D341Med (cell line): ENCODE measurements at regions not wholly inside any gene's neighbourhood (a gene's known extent, or its start where the extent isn't known, plus 50 kb on each side); places are given as distances from the start of the nearest gene placed in this dataset.
"Not testable (repeated sequence)": the region's sequence is repeated elsewhere in the genome, so short reads cannot be mapped to it uniquely, and the experiment has no call there.

Source experiments
- DNase-seq: peaks from one replicate; pipeline ENCODE4 v3.0.0; 2012; ENCODE audit warnings: low spot score

GRCh38 chr9:62798884-62799850 is 1609.3 kb downstream of the SPATA31A7 start:
- not testable (repeated sequence) for DNase-seq

DNA sequence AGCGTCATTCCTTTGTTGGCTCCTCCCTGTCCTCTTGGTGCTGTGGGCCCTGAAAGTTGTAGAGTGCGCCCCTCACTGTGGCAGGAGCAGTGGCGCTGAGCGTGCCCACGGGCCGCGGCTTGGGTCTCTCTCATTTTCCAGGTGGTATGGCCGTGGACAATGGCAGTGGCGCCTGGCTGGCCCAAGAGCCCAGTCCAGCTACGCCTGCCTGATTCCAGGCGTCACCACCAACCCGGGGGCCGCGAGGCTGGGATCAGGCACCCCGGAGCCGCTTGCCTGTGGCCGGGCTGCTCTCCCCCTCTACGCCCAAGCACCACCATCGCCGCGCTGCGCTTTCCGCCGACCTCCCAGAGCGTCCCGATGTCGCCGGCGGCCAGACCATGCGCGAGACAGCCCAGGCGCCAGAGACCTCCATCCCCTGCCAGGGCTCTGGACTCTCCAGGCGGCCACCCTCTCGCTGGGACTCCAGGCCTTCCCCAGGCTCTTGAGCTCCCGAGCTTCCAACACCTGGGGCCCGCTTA is 1610.1 kb downstream of the SPATA31A7 start:
- not testable (repeated sequence) for DNase-seq

GRCh38 chr9:62800451-62801371 is 1610.9 kb downstream of the SPATA31A7 start:
- not testable (repeated sequence) for DNase-seq

DNA sequence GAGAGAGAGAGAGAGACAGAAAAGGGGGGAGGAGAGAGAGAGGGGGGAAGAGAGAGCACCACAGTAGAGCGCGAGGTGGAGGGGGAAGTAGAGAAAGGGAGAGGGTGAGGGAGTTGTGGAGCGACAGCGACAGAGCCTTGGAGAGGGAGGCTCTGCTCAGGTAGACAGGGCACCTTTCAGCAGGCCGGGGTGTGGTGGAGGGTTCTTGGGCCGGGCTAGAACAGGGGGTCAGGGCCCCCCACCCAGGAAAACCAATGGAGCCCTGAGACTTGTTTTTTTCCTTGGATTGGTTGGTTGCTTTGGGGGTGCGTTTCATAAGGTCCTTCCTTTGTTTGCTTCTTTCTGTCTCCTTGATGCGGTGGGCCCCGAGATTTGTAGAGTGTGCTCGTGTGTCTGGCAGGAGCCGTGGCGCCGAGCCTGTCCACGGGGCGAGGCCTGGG is 1611.6 kb downstream of the SPATA31A7 start:
- not testable (repeated sequence) for DNase-seq

- DNase-seq = not testable (repeated sequence)
Measured at GRCh38 chr9:62801961-62802718, 1612.3 kb downstream of the SPATA31A7 start.

- DNase-seq = not testable (repeated sequence)
Measured at GRCh38 chr9:62802719-62803079, 1612.9 kb downstream of the SPATA31A7 start.

DNA sequence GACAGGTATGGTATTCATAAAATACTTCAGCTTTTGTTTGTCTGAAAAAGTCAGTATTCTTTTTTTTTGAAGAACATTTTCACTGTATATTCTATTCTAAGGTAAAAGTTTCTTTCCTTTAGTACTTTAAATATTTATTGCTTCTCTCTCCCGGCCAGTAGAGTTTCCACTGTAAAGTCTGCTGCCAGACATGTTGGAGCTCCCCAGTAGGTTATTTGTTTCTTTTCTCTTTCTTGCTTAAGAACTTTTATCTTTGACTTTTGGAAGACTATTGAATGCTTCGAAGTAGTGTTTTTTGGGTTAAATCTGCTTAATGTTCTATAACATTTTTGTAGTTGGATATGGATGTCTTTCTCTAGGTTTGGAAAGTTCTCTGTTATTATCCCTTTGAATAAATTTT is 1613.3 kb downstream of the SPATA31A7 start:
- not testable (repeated sequence) for DNase-seq

DNA sequence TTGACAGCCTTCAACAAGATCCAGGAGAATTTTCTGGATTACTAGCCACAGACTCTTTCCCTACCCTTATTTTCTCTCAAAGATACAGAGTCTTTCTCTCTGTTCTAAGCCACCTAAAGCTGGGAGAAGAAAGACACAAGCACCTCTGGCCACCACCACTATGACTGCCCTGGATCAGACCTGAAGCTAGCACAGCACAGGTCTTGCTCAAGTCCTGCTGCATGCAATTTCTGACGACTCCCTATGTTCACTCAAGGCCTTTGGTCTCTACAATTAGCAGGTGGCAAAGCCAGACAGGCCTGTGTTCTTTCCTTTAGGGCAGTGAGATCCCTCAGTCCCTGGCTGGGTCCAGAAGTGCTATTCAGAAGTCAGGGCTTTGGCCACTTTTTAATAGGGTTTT is 1614.5 kb downstream of the SPATA31A7 start:
- not testable (repeated sequence) for DNase-seq

DNA sequence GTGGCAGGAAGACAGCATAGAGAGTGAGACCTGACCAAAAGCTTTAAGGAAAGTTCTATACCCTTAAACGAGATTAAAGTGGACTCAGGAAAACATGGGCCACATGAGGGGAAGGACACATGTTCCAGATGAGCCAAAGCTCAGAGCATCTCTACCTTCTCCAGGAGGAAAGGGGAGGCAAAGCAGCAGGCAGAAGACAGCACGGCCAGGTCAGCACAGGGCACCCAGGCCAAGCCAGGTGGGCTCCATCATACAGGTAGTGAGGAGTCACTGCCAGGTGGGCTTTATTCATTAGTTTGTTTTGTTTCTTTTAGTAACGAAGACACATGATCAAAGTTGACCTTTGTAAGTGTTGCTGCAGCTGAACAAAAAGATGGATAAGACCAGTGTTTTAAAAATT is 1617.6 kb downstream of the SPATA31A7 start:
- not testable (repeated sequence) for DNase-seq

GRCh38 chr9:62808081-62808480 is 1618.2 kb downstream of the SPATA31A7 start:
- not testable (repeated sequence) for DNase-seq

- DNase-seq = not testable (repeated sequence)
Measured at GRCh38 chr9:62810318-62810717, 1620.5 kb downstream of the SPATA31A7 start.

- DNase-seq = peak; percentile 0
Measured at GRCh38 chr9:62810811-62811315, 1621.0 kb downstream of the SPATA31A7 start.

- peak; percentile 0 for DNase-seq
Measured at GRCh38 chr9:62815436-62815835, 1625.6 kb downstream of the SPATA31A7 start.

- not testable (repeated sequence) for DNase-seq
Measured at GRCh38 chr9:62816331-62816730, 1626.5 kb downstream of the SPATA31A7 start.

GRCh38 chr9:62817214-62817613 is 1627.4 kb downstream of the SPATA31A7 start:
- not testable (repeated sequence) for DNase-seq

DNA sequence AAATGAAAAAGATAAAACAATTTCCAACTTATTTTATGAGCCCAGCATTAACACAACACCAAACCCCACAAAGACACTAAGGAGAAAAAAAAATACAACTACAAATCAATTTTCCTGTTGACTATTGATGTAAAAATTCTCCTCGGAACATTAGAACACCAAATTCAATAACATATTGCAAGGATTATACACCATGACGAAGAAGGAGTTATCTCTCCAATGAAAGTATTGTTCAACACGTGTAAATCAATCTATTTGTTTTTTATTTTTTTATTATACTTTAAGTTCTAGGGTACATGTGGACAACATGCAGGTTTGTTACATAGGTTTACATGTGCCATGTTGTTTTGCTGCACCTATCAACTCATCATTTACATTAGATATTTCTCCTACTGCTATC is 1632.3 kb downstream of the SPATA31A7 start:
- DNase-seq = not testable (repeated sequence)

DNA sequence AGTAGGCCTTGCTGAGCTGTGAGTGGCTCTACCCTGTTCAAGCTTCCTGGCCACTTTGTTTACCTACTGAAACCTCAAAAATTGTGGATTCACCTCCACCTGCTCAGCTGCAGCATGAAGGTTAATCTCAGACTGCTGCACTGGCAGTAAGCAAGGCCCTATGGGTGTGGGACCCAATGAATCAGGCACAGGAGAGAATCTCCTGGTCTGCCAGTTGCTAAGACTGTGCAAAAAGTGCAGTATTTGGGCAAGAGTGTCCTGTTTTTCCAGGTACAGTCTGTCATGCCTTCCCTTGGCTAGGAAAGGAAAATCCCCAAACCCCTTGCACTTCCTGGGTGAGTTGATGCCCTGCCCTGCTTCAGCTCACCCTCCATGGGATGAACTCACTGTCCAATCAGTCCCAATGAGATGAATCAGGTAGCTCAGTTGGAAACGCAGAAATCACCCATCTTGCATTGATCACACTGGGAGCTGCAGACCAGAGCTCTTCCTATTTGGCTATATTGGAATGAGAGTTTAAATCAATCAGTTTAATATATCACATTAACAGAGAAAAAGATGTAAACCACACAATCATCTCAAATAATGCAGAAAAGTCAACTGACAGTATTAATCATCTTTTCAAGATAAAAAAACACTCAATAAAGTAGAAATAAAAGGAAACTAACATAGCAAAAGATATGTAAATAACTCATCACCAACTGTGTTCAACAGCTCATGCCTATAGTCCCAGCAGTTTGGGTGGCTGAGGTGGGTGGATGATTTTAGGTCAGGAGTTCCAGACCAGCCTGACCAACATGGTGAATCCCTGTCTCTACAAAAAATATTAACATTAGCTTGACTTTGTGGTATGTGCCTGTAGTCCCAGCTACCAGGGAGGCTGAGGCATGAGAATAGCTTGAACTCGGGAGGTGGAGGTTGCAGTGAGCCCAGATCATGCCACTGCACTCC is 1638.4 kb downstream of the SPATA31A7 start:
- not testable (repeated sequence) for DNase-seq

DNA sequence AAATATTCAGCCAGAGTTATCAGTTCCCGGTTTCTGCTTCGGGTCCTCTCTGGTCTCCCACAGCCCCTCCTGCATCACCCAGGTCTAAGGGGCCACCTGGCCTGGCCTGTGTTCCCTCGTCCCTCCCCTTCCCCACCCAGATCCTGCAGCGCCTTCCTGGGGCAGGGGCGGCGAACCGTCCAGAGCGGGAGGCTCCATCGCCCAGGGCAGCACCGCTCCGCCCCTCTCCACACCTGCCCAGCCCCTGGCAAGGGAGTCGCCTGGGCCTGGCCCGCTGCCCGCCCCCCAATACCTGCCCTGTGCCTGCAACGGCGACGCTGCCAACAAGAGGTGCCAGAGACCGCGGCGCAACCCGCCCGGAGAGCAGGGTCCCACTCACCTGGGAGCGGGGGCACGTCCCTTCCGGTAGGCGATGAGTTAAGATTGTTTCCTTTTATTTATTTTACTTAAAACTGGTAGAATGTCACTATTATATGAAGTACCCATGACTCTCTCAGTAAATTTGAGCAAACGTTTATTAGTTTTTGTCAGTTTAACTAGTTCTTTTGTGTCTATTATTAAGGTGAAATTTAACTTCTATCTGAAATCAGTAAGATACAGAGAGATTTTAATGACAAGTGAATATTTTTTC is 1641.1 kb downstream of the SPATA31A7 start:
- DNase-seq = not testable (repeated sequence)
